SK-N-SH (cell line): ENCODE measurements at regions not wholly inside any gene's neighbourhood (a gene's known extent, or its start where the extent isn't known, plus 50 kb on each side); places are given as distances from the start of the nearest gene placed in this dataset.

Experiments used
- CTCF ChIA-PET: fragments of 300-600, 350-600 bp; formaldehyde crosslinking; extraction: SDS; loops from one replicate; lab custom pipeline; 2021; lab: Yijun Ruan, JAX
- POLR2A ChIA-PET: fragments of 350-600 bp; sonication (Branson Sonifier 250); formaldehyde crosslinking; extraction: SDS; loops from one replicate; lab custom pipeline; 2020; ENCODE audit warnings: antibody characterized with exemption, inconsistent platforms; lab: Yijun Ruan, JAX
- DNase-seq: peaks from one replicate; pipeline ENCODE4 v3.0.0; 2012
- H2AFZ ChIP-seq: fragments of 200-600 bp; sonication (generic); 2 replicates; pipeline ENCODE4 v1.8.1; 2016; ENCODE audit warnings: antibody characterized with exemption, mild to moderate bottlenecking, low read depth
- H3F3A ChIP-seq: fragments of 200-600 bp; sonication (generic); replicated peaks from 2 replicates; pipeline ENCODE3; 2016; ENCODE audit warnings: antibody characterized with exemption, mild to moderate bottlenecking; ENCODE audit not compliant: insufficient read depth
- H3K27ac ChIP-seq, 2 experiments: fragments of 200-500 bp in 1 of 2; fragments of 200-600 bp in 1 of 2; sonication (Bioruptor generic) in 1 of 2; sonication (generic), shearing (Covaris generic) in 1 of 2; 2 replicates each; pipeline versions ENCODE4 v1.5.1 to v1.6.1; 2014 to 2016; ENCODE audit warnings: low read depth in 2 of 2, inconsistent platforms in 1 of 2, low read length in 1 of 2, mild to moderate bottlenecking in 1 of 2, mixed read lengths in 1 of 2
- H3K27me3 ChIP-seq: fragments of 200-600 bp; sonication (generic), shearing (Covaris generic); 2 replicates; pipeline ENCODE4 v1.6.1; 2016; ENCODE audit warnings: mixed run types; ENCODE audit not compliant: insufficient read depth
- H3K36me3 ChIP-seq, 2 experiments: fragments of 200-500 bp in 1 of 2; fragments of 200-600 bp in 1 of 2; sonication (Bioruptor generic) in 1 of 2; sonication (generic) in 1 of 2; replicated peaks in 1 of 2; 2 replicates each; pipeline versions ENCODE3 to v1.5.1; 2014 to 2016; ENCODE audit warnings: low read length in 1 of 2, mild to moderate bottlenecking in 1 of 2; ENCODE audit not compliant: insufficient read depth in 2 of 2, control insufficient read depth in 1 of 2
- H3K4me1 ChIP-seq, 2 experiments: fragments of 200-500 bp in 1 of 2; fragments of 200-600 bp in 1 of 2; sonication (Bioruptor generic) in 1 of 2; sonication (generic), shearing (Covaris generic) in 1 of 2; 2 replicates each; pipeline versions ENCODE4 v1.5.1 to v1.6.1; 2014 to 2016; ENCODE audit warnings: low read depth in 1 of 2, low read length in 1 of 2, mixed run types in 1 of 2; ENCODE audit not compliant: insufficient read depth in 2 of 2, control insufficient read depth in 1 of 2
- H3K4me2 ChIP-seq: fragments of 200-600 bp; sonication (generic), shearing (Covaris generic); 2 replicates; pipeline ENCODE4 v1.6.1; 2017; ENCODE audit warnings: mixed run types
- H3K4me3 ChIP-seq, 2 experiments: fragments of 200-500 bp in 1 of 2; fragments of 200-600 bp in 1 of 2; sonication (Bioruptor generic) in 1 of 2; sonication (generic), shearing (Covaris generic) in 1 of 2; 2 replicates each; pipeline versions ENCODE4 v1.5.1 to v1.8.1; 2014 to 2016; ENCODE audit warnings: low read depth in 2 of 2, inconsistent platforms in 1 of 2, low read length in 1 of 2, mild to moderate bottlenecking in 1 of 2, mixed read lengths in 1 of 2, moderate library complexity in 1 of 2
- H3K79me2 ChIP-seq: fragments of 200-600 bp; sonication (generic); 2 replicates; pipeline ENCODE4 v1.8.1; 2017; ENCODE audit warnings: mild to moderate bottlenecking; ENCODE audit not compliant: insufficient read depth
- H3K9ac ChIP-seq: fragments of 200-600 bp; sonication (generic); 2 replicates; pipeline ENCODE4 v1.6.1; 2017; ENCODE audit warnings: mixed run types
- H3K9me2 ChIP-seq: fragments of 200-600 bp; sonication (generic); 2 replicates; pipeline ENCODE4 v1.6.1; 2017; ENCODE audit warnings: mixed run types
- H3K9me3 ChIP-seq: fragments of 200-600 bp; sonication (generic); 2 replicates; pipeline ENCODE4 v1.6.1; 2017; ENCODE audit warnings: mixed run types, mild to moderate bottlenecking, moderate library complexity
- H4K20me1 ChIP-seq: fragments of 200-600 bp; sonication (generic); 2 replicates; pipeline ENCODE4 v1.6.1; 2017; ENCODE audit warnings: mild to moderate bottlenecking, mixed run types; ENCODE audit not compliant: insufficient read depth
- CHD2 ChIP-seq: fragments of 150-350 bp; IDR thresholded peaks from 2 replicates; pipeline ENCODE4 v1.6.1; 2018; ENCODE audit warnings: low read length; ENCODE audit not compliant: partially characterized antibody
- CTCF ChIP-seq: fragments of 200-600 bp; sonication (generic); IDR thresholded peaks from 2 replicates; pipeline ENCODE4 v1.6.1; 2017; ENCODE audit warnings: antibody characterized with exemption, mild to moderate bottlenecking, moderate library complexity
- ELF1 ChIP-seq: IDR thresholded peaks from 2 replicates; pipeline ENCODE4 v1.4.0; 2012
- EP300 ChIP-seq, 2 experiments: IDR thresholded peaks; 2 replicates each; pipeline versions ENCODE4 v1.4.0 to v1.6.1; 2012; ENCODE audit warnings: borderline replicate concordance in 1 of 2, low read depth in 1 of 2, low read length in 1 of 2
- GABPA ChIP-seq: IDR thresholded peaks from 2 replicates; pipeline ENCODE4 v1.4.0; 2012; ENCODE audit warnings: low read depth, mild to moderate bottlenecking
- IRF3 ChIP-seq: fragments of 150-350 bp; IDR thresholded peaks from 2 replicates; pipeline ENCODE4 v1.6.1; 2016; ENCODE audit warnings: mild to moderate bottlenecking, low read depth, low read length
- MXI1 ChIP-seq: IDR thresholded peaks from 2 replicates; pipeline ENCODE4 v1.6.1; 2012; ENCODE audit warnings: mild to moderate bottlenecking, low read depth, low read length, improper control_type of control experiment
- NFIC ChIP-seq: IDR thresholded peaks from 2 replicates; pipeline ENCODE4 v1.4.0; 2012; ENCODE audit warnings: borderline replicate concordance
- NRF1 ChIP-seq: IDR thresholded peaks from 2 replicates; pipeline ENCODE4 v1.6.1; 2012; ENCODE audit warnings: low read depth, mild to moderate bottlenecking, low read length
- RAD21 ChIP-seq: IDR thresholded peaks from 2 replicates; pipeline ENCODE4 v1.6.1; 2012; ENCODE audit warnings: mild to moderate bottlenecking, low read length
- RCOR1 ChIP-seq: fragments of 150-350 bp; IDR thresholded peaks from 2 replicates; pipeline ENCODE4 v1.6.1; 2017; ENCODE audit warnings: antibody characterized with exemption, low read length
- RXRA ChIP-seq: IDR thresholded peaks from 2 replicates; pipeline ENCODE4 v1.4.0; 2012; ENCODE audit warnings: low read depth, mild to moderate bottlenecking, borderline replicate concordance
- SIN3A ChIP-seq: IDR thresholded peaks from 2 replicates; pipeline ENCODE4 v1.6.1; 2012; ENCODE audit warnings: low read depth, mild to moderate bottlenecking, low read length, moderate library complexity, borderline replicate concordance
- TCF12 ChIP-seq: IDR thresholded peaks from 2 replicates; pipeline ENCODE4 v1.4.0; 2012
- TEAD4 ChIP-seq: IDR thresholded peaks from 2 replicates; pipeline ENCODE4 v1.4.0; 2012; ENCODE audit warnings: mild to moderate bottlenecking, borderline replicate concordance; ENCODE audit not compliant: insufficient read depth
- YY1 ChIP-seq: IDR thresholded peaks from 2 replicates; pipeline ENCODE4 v1.4.0; 2012; ENCODE audit warnings: low read depth, mild to moderate bottlenecking
- ZBTB33 ChIP-seq: IDR thresholded peaks from 2 replicates; pipeline ENCODE4 v1.4.0; 2012; ENCODE audit warnings: low read depth, borderline replicate concordance
- WGBS: methylation state at CpG from one replicate; pipeline ENCODE4 v1.1.6; 2017; ENCODE audit warnings: low lambda C conversion rate; 5-methylcytosine and 5-hydroxymethylcytosine counted together

- Histone ChIP-seq H3K9me3 (peaks cover 2% of the 10 kb centered on the region; the same call in 1 of the 2 replicates), H3K79me2 (no peaks in the 10 kb centered on the region), H3K4me2 (no peak overlapping the region), H3K27ac (no peak overlapping the region), H3K36me3 (no peaks in the 10 kb centered on the region), H3K4me3 (no peak overlapping the region), H3K9ac (no peak overlapping the region), H4K20me1 (no peaks in the 10 kb centered on the region), H2AFZ (no peak overlapping the region), H3K4me1 (no peaks in the 10 kb centered on the region), H3K27me3 (0 out of 2 replicates have a peak, but pooled peaks cover 4% of the 10 kb centered on the region), H3K9me2 (no peaks in the 10 kb centered on the region), H3F3A (no peaks in the 10 kb centered on the region)
- ChIA-PET CTCF (no interaction called here), POLR2A (no interaction called here)
- 13% methylated on average over 3 of the region's 3 CpGs for WGBS
- TF ChIP-seq RCOR1 (no peak), CTCF (no peak), RAD21 (no peak), MXI1 (no peak), TCF12 (no peak), EP300 (IDR thresholded peaks at IDR 0.05; ENCODE audit: borderline replicate concordance in 1 of 2, low read depth in 1 of 2, low read length in 1 of 2) (no peak), ZBTB33 (no peak), TEAD4 (no peak), ELF1 (no peak), IRF3 (no peak), NRF1 (no peak), GABPA (no peak), RXRA (no peak), CHD2 (no peak), NFIC (no peak), YY1 (no peak), SIN3A (no peak)
- no peak for DNase-seq
These were observed 383.4 kb downstream of the RAP2B start for GRCh38 chr3:153545471-153545870.
